GM12878 (cell line): ENCODE measurements at regions not wholly inside any gene's neighbourhood (a gene's known extent, or its start where the extent isn't known, plus 50 kb on each side); places are given as distances from the start of the nearest gene placed in this dataset.

ENCODE experiments used
- ASH2L ChIP-seq: fragments of 300-600, 200-600 bp; sonication (generic); IDR thresholded peaks from 2 replicates; pipeline ENCODE4 v1.6.1; 2017; ENCODE audit warnings: low read depth, mild to moderate bottlenecking, borderline replicate concordance
- CBFB ChIP-seq: IDR thresholded peaks from 2 replicates; pipeline ENCODE4 v1.6.1; 2016; ENCODE audit warnings: antibody characterized with exemption, low read depth
- CHD1 ChIP-seq: IDR thresholded peaks from 2 replicates; pipeline ENCODE4 v1.6.1; 2012; ENCODE audit warnings: low read depth, low read length, improper control_type of control experiment
- FOS ChIP-seq: IDR thresholded peaks from 3 replicates; pipeline ENCODE4 v1.6.1; 2011; ENCODE audit warnings: borderline replicate concordance; ENCODE audit not compliant: insufficient read length; ENCODE audit errors: extremely low read depth
- MXI1 ChIP-seq: fragments of 150-350 bp; IDR thresholded peaks from 2 replicates; pipeline ENCODE4 v1.6.1; 2011; ENCODE audit warnings: low read depth, mild to moderate bottlenecking, inconsistent platforms, low read length, improper control_type of control experiment
- POLR2A ChIP-seq: IDR thresholded peaks from 2 replicates; pipeline ENCODE4 v1.6.1; 2011; ENCODE audit warnings: low read depth, mild to moderate bottlenecking, low read length
- POLR2AphosphoS2 ChIP-seq: IDR thresholded peaks from 2 replicates; pipeline ENCODE4 v1.6.1; 2011; ENCODE audit warnings: low read depth, mild to moderate bottlenecking, low read length, improper control_type of control experiment, moderate library complexity
- RELA ChIP-seq: fragments of 450-650 bp; IDR thresholded peaks from 2 replicates; pipeline ENCODE4 v1.8.0; 2014; ENCODE audit warnings: borderline replicate concordance; ENCODE audit not compliant: partially characterized antibody
- TCF12 ChIP-seq: IDR thresholded peaks from 2 replicates; pipeline ENCODE4 v1.6.1; 2011; ENCODE audit warnings: low read depth, mild to moderate bottlenecking, low read length
- ZNF274 ChIP-seq: IDR thresholded peaks from one replicate; pipeline ENCODE4 v1.8.0; 2011; ENCODE audit not compliant: insufficient read length, insufficient read depth
- TF ChIP-seq, protein P1 (sequence below), 3 experiments: IDR thresholded peaks in 2 of 3; conservative IDR thresholded peaks in 1 of 3; 2 replicates each; pipeline ENCODE4 v1.5.1; 2011; ENCODE audit warnings: low read depth in 3 of 3, low read length in 3 of 3, mild to moderate bottlenecking in 3 of 3, control low read depth in 2 of 3, moderate library complexity in 2 of 3, inconsistent platforms in 1 of 3, mixed read lengths in 1 of 3; ENCODE audit not compliant: control insufficient read depth in 2 of 3, insufficient read depth in 1 of 3; ENCODE audit errors: extremely low read depth in 1 of 3
- TF ChIP-seq, protein P2 (sequence below): IDR thresholded peaks from 2 replicates; pipeline ENCODE4 v1.6.1; 2011; ENCODE audit warnings: borderline replicate concordance, low read depth, mild to moderate bottlenecking, moderate library complexity, low read length; ENCODE audit not compliant: insufficient read depth, poor library complexity, severe bottlenecking

DNA sequence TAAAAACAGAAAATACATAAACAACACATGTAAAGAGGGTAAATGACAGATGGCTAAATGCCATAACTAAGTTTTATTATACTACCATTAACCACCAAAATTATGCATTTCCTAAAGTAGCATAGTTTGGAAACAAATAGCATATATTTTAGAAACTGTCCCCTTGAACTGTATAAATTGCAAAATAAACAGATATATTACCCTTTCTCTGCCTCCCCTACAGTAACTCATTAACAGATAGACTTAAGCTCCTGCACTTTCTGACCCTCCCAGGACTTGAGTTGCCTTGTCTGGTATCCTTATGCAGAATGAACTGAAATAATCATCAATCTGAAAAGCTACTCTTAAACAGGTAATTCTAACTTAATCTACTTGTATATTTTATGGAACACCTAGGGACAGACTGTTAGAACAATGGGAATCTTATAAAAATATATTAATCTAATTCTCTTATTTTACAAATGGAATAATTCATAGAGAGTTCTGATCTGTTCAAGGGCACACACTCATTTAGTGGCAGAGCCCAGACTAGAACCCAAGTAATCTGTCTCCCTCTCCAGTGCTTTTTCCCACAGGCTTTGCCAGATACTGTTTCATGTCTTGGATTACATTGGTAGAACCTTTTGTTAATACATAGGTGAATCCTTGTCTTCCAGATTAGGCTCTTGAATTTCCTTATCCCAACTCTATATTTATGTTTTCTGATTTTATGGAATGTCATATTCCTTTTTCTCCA, 50.6 kb upstream of the LOC128125822 start:
- no peak for TF ChIP-seq POLR2A
- TF ChIP-seq POLR2AphosphoS2: no peak
- TF ChIP-seq, protein P1, sequence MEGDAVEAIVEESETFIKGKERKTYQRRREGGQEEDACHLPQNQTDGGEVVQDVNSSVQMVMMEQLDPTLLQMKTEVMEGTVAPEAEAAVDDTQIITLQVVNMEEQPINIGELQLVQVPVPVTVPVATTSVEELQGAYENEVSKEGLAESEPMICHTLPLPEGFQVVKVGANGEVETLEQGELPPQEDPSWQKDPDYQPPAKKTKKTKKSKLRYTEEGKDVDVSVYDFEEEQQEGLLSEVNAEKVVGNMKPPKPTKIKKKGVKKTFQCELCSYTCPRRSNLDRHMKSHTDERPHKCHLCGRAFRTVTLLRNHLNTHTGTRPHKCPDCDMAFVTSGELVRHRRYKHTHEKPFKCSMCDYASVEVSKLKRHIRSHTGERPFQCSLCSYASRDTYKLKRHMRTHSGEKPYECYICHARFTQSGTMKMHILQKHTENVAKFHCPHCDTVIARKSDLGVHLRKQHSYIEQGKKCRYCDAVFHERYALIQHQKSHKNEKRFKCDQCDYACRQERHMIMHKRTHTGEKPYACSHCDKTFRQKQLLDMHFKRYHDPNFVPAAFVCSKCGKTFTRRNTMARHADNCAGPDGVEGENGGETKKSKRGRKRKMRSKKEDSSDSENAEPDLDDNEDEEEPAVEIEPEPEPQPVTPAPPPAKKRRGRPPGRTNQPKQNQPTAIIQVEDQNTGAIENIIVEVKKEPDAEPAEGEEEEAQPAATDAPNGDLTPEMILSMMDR (IDR thresholded peaks at IDR 0.05 in 2 of 3, conservative IDR thresholded peaks at IDR 0.05 in 1 of 3; ENCODE audit: control insufficient read depth in 2 of 3, extremely low read depth in 1 of 3, insufficient read depth in 1 of 3, low read depth in 3 of 3, low read length in 3 of 3): no peak
- no peak for TF ChIP-seq ASH2L
- TF ChIP-seq FOS: no peak
- TF ChIP-seq CHD1: no peak
- no peak for TF ChIP-seq CBFB
- no peak for TF ChIP-seq RELA
- no peak for TF ChIP-seq TCF12
- TF ChIP-seq, protein P2, sequence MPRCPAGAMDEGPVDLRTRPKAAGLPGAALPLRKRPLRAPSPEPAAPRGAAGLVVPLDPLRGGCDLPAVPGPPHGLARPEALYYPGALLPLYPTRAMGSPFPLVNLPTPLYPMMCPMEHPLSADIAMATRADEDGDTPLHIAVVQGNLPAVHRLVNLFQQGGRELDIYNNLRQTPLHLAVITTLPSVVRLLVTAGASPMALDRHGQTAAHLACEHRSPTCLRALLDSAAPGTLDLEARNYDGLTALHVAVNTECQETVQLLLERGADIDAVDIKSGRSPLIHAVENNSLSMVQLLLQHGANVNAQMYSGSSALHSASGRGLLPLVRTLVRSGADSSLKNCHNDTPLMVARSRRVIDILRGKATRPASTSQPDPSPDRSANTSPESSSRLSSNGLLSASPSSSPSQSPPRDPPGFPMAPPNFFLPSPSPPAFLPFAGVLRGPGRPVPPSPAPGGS: no peak
- TF ChIP-seq MXI1: no peak
- TF ChIP-seq ZNF274: no peak
